Neural crest cell (in vitro differentiated cells): ENCODE measurements at regions not wholly inside any gene's neighbourhood (a gene's known extent, or its start where the extent isn't known, plus 50 kb on each side); places are given as distances from the start of the nearest gene placed in this dataset.

Experiments
- DNase-seq: peaks from one replicate; pipeline ENCODE4 v3.0.0; 2021; ENCODE audit warnings: low read depth, mixed read lengths, low spot score
- H3K27ac Mint-ChIP-seq: one replicate; pipeline ENCODE4 v1.8.0; 2021; ENCODE audit warnings: mild to moderate bottlenecking, mixed read lengths; ENCODE audit not compliant: unreplicated experiment
- H3K27me3 Mint-ChIP-seq: 2 replicates; pipeline ENCODE4 v1.8.0; 2021; ENCODE audit warnings: low read depth, mild to moderate bottlenecking, mixed read lengths
- H3K36me3 Mint-ChIP-seq: 2 replicates; pipeline ENCODE4 v1.8.0; 2021; ENCODE audit warnings: low read depth, mild to moderate bottlenecking, mixed read lengths
- H3K4me1 Mint-ChIP-seq: 2 replicates; pipeline ENCODE4 v1.8.0; 2021; ENCODE audit warnings: mixed read lengths
- H3K4me3 Mint-ChIP-seq: one replicate; pipeline ENCODE4 v1.8.0; 2021; ENCODE audit warnings: mild to moderate bottlenecking, mixed read lengths
- H3K9me3 Mint-ChIP-seq: 2 replicates; pipeline ENCODE4 v1.8.0; 2021; ENCODE audit warnings: mixed read lengths
- TF ChIP-seq, protein P1 (sequence below): fragments of 200-600 bp; sonication (generic); conservative IDR thresholded peaks from 2 replicates; pipeline ENCODE4 v1.5.0; 2021; ENCODE audit warnings: antibody characterized with exemption, mild to moderate bottlenecking

- TF ChIP-seq, protein P1, sequence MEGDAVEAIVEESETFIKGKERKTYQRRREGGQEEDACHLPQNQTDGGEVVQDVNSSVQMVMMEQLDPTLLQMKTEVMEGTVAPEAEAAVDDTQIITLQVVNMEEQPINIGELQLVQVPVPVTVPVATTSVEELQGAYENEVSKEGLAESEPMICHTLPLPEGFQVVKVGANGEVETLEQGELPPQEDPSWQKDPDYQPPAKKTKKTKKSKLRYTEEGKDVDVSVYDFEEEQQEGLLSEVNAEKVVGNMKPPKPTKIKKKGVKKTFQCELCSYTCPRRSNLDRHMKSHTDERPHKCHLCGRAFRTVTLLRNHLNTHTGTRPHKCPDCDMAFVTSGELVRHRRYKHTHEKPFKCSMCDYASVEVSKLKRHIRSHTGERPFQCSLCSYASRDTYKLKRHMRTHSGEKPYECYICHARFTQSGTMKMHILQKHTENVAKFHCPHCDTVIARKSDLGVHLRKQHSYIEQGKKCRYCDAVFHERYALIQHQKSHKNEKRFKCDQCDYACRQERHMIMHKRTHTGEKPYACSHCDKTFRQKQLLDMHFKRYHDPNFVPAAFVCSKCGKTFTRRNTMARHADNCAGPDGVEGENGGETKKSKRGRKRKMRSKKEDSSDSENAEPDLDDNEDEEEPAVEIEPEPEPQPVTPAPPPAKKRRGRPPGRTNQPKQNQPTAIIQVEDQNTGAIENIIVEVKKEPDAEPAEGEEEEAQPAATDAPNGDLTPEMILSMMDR, result no peak
- Mint-ChIP-seq H3K36me3 (no peaks in the 10 kb centered on the region), H3K27me3 (peaks cover 18% of the 10 kb centered on the region), H3K4me1 (peaks cover 16% of the 10 kb centered on the region), H3K9me3 (no peaks in the 10 kb centered on the region), H3K4me3 (no peak overlapping the region), H3K27ac (no peak overlapping the region)
- DNase-seq, result no peak
Measured at GRCh38 chr7:115471891-115472290, 550.0 kb downstream of the MDFIC start.

- no peaks in the 10 kb centered on the region for H3K27me3 Mint-ChIP-seq
- TF ChIP-seq, protein P1, result no peak
- H3K4me1 Mint-ChIP-seq, result no peaks in the 10 kb centered on the region
- DNase-seq, result no peak
- H3K9me3 Mint-ChIP-seq, result peaks cover 3% of the 10 kb centered on the region
- H3K4me3 Mint-ChIP-seq, result no peak overlapping the region
- no peaks in the 10 kb centered on the region for H3K36me3 Mint-ChIP-seq
- H3K27ac Mint-ChIP-seq, result no peak overlapping the region
Measured at GRCh38 chr7:115462301-115463015, 540.6 kb downstream of the MDFIC start.

GRCh38 chr7:115449689-115450088 lies 527.8 kb downstream of the MDFIC start:
- H3K27ac Mint-ChIP-seq, result no peak overlapping the region
- H3K27me3 Mint-ChIP-seq, result no peaks in the 10 kb centered on the region
- no peak overlapping the region for H3K4me3 Mint-ChIP-seq
- no peaks in the 10 kb centered on the region for H3K36me3 Mint-ChIP-seq
- DNase-seq, result no peak
- H3K9me3 Mint-ChIP-seq, result no peaks in the 10 kb centered on the region
- no peaks in the 10 kb centered on the region for H3K4me1 Mint-ChIP-seq
- TF ChIP-seq, protein P1, result no peak

- no peaks in the 10 kb centered on the region for H3K9me3 Mint-ChIP-seq
- TF ChIP-seq, protein P1, result no peak
- H3K27me3 Mint-ChIP-seq, result no peaks in the 10 kb centered on the region
- no peaks in the 10 kb centered on the region for H3K36me3 Mint-ChIP-seq
- H3K4me3 Mint-ChIP-seq, result no peak overlapping the region
- no peak overlapping the region for H3K27ac Mint-ChIP-seq
- H3K4me1 Mint-ChIP-seq, result no peaks in the 10 kb centered on the region
- DNase-seq, result no peak
Measured at GRCh38 chr7:115447495-115447894, 525.6 kb downstream of the MDFIC start.

DNA sequence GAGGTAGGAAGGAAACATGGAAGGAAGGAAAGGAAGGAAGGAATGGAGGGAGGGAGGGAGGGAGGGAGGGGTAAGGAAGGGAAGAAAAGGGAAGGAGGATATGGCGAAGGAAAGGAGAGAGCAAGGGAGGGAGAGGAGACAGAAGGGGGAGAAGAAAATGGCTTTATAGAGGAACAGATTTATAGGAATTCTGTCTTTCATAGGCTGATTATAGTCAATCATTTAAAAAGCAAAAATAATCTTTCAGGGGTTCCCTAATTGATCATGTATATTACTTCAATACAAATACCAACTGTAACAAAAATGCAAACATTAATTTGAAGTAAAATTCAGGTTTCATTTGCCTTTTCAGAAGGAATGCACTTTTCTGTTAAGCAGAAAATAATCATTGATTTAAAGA lies 519.1 kb downstream of the MDFIC start:
- TF ChIP-seq, protein P1, result no peak
- Mint-ChIP-seq H3K4me3 (no peak overlapping the region), H3K36me3 (no peaks in the 10 kb centered on the region), H3K27me3 (no peaks in the 10 kb centered on the region), H3K9me3 (peaks cover 4% of the 10 kb centered on the region), H3K4me1 (no peaks in the 10 kb centered on the region), H3K27ac (no peak overlapping the region)
- DNase-seq, result no peak
